Mesenteric fat pad (tissue), 1 donor: ENCODE measurements at regions not wholly inside any gene's neighbourhood (a gene's known extent, or its start where the extent isn't known, plus 50 kb on each side); places are given as distances from the start of the nearest gene placed in this dataset.

Experiments
- DNase-seq: peaks from one replicate; pipeline ENCODE4 v3.0.0-alpha.2; 2020; ENCODE audit warnings: low spot score
- donor health status: DM: yes; HTN: yes; CAD: no.

DNA sequence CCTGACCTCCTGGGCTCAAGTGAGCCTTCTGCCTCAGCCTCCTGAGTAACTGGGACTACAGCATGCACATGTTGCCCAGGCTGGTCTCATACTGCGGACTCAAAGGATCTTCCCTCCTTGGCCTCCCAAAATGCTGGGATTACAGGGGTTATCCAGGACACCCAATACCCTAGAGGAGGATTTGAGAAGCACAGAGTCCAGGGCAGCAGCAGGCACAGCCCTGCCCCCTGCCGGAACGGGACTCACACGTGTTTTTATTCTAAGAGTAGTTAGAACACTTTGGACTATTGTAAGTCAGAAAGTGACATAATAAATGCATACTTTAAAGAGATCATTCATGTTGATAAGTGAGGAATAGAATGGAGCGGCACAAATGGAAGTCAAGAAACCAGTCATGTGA lies 80.2 kb downstream of the C6orf118 start:
- no peak for DNase-seq

- no peak for DNase-seq
These were observed 81.6 kb downstream of the C6orf118 start for GRCh38 chr6:165227644-165228329.

DNA sequence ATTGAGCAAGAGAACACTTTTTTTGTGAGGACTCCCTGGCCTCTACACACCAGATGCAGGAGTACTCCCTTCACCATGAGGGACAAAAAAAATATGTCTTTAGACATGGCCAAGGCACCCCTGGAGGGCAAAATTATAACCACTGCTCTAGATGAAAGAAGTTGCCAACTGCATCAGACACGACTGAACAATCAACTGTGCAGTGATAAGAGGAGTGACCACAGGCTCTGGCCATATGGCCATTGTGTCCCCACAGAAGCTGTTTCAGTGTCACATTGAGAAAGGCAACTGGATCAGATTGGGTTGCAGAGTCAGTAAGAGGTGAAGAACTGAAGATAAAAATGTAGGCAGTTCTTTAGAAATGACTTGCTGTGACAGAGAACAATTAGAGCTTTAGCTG lies 85.7 kb downstream of the C6orf118 start:
- no peak for DNase-seq

GRCh38 chr6:165223101-165223500 lies 86.3 kb downstream of the C6orf118 start:
- no peak for DNase-seq

DNA sequence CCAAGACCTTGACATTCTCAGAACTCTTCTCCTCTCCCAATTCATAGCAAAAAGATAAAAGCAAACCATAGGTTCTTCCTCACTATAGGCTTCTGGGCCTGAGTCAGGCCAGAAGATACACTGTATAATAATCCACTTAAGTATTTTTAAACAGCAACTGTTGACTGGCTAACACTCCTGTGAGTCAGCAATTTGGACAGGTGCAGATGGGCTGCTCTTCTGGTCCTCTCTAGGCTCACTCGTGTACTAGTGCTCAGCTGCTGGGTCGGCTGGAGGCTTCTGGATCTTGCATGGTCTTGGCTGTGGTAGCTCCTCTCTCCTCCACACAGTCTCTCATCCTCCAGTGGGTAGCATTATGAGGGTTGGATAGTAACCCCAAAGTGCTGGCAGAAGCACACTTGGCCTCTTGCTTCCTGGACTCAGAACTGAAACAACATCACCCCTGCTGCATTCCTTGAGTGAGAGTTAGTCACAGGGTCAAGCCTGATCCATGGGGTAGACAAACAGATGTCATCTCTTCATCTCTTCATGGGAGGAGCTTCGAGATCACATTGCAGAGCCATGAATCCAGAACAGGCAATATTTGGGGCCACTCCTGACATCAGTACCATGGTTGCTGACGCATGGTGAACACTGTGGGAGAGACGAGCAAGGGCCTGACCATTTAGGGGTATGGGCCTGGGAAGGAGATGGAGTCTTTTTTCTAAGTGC lies 86.9 kb downstream of the C6orf118 start:
- no peak for DNase-seq

DNA sequence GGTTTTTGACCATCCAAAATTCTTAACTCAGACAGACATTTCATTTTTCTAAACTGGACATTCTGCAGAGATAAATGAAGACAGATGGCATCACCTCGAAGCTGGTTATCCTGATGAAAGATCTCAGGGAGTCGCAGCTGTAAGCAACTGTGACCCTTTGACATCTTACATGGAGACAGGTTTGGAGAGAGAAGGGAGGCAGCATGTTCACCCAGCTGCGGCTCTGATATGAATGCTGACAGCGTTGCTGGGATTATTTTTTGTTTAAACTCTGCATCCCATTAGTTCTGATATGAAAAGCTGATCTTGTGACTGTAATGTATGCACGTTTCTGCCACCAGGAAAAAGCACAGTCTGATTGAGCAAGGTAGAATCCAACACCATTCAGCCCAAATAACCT lies 89.4 kb downstream of the C6orf118 start:
- DNase-seq = no peak

GRCh38 chr6:165219629-165220028 lies 89.8 kb downstream of the C6orf118 start:
- DNase-seq = no peak

DNA sequence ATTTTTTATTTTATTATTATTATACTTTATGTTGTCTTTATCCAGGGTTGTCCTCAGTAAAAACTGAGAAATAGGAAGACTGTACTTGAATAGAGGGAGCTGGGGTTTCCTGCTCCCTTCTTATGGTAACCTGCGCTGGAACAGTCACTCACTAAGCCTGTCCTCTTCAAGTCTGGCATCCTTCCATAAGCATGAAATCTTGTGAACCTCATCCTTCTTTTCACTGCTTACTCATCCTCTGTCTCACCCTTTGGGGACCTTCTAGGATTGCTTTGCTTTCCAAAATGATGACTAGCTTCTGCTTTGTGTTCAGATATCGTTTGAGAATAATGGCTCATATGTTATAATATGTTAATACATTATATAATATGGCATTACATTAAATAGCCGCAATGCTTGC lies 90.6 kb downstream of the C6orf118 start:
- DNase-seq = no peak

GRCh38 chr6:165206798-165207197 lies 102.6 kb downstream of the C6orf118 start:
- no peak for DNase-seq

- no peak for DNase-seq
These were observed 103.8 kb downstream of the C6orf118 start for GRCh38 chr6:165205632-165206031.

GRCh38 chr6:165204807-165205545 lies 104.4 kb downstream of the C6orf118 start:
- DNase-seq = no peak

DNA sequence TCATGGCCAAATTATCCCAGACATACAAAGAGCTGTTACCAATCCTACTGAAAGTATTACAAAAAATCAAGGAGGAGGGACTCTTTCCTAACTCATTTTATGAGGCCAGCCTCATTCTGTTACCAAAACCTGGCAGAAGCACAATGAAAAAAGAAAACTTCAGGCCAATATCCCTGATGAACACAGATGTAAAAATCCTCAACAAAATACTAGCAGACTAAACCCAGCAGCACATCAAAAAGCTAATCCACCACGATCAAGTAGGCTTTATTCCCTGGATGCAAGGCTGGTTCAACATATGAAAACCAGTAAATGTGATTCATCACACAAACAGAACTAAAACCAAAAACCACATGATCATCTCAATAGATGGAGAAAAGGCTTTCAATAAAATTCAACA lies 109.2 kb downstream of the C6orf118 start:
- DNase-seq = no peak

DNA sequence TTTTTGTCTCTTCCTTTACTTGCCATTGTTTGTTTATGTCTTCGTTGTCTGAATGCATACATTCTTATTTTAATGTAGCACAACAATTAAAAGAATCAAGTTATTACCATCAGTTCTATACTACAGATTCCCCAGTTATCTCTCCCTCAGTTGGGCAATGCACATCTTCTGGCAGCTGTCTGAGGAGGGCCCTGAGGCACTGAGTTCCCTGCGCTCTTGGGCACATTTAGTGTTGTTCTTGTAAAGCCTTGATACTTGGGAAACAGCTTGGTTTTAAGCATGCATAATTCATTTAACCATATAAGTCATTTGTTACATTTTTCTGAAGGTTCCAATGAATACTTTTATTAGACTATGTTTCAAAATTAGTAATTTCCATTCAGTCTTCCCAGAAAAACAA lies 117.9 kb downstream of the C6orf118 start:
- no peak for DNase-seq

DNA sequence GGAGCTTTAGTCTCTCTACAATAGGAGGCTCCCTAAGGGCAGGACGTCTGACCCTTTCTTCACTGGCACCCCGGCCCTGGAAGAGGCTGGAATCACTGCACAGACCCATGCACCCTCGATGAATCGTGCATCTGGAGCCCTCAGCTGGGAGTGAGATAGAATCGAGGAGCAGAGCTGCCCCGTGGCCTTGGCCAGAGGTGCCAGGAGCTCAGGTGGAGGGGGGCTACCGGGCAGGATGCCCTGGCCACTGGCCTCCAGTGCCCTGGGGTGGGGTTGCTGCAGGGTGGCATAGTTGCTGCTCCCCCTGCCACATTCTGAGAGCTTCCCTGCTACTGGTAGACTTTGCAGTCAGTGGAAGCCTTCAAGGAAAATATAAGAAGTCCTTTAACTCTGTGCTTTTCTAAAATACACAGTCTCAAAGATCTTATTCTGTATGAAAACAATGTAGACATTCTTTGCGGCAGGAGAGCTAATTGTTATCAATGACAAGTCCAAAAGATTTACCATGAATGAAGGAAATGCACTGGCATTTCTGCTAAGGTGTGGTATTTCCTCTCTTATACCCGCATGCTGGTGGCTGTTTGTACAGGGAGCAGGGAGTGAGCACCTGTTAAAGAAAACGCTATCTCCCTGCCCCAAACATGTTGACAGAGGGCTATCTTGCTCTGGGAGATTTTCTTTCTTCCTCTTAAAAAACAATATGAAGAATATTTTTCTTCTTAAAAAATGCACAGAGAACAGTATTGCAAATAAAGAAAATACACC lies 122.8 kb downstream of the C6orf118 start:
- DNase-seq = no peak

DNA sequence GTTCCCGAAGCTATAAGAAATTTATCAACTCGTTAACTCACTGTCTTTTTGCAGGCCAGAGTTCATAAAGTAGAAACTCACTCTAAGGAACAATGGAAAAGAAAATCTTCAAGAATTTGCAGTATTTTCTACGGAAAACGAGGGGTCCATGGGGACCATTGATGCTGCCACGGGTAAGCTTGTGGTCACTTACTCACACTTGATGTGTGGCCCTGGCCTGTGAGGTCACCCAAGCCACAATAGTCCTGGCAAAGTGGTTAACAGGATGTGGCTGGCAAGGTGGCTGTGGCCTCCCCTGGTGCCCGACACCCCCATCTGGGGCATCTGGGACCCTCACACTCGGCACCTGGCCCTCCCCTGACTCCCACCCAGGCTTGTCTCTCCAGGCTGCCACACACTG lies 123.4 kb downstream of the C6orf118 start:
- no peak for DNase-seq

DNA sequence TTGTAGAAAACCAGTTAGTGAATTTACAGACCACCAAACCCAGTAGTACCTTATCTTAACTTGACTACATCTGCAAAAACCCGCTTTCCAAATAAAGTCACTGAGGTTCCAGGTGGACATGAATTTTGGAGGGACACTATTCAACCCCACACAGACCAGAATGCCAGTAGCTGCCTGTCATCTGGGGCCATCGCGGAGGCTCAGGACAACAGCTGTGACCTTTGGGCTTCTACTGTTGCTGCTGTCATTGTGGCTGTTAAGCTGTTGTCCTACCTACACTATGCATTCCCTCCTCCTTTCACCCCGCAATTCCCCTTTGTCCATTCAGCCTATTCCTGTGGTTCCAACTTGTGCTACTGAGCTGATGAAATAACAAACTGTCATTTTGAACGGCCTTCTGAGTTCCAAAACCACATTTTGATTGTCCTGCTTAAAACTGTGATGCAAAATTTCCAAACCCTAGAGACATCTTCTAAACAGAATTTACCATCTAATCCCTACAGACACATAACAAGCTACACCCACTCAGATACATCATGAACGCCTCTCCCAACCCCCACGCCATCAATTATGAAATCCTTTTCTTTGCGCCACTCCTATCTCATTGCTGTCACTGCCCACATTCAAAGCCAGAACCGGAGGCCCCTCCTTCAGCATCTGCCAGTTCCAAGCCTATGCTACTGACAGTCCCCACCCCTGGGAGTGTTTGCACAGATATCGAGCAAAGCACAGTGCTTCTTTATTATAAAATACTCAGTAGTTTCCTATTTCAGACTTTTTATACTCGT lies 125.0 kb downstream of the C6orf118 start:
- no peak for DNase-seq

GRCh38 chr6:165183496-165184140 lies 125.8 kb downstream of the C6orf118 start:
- DNase-seq = no peak

DNA sequence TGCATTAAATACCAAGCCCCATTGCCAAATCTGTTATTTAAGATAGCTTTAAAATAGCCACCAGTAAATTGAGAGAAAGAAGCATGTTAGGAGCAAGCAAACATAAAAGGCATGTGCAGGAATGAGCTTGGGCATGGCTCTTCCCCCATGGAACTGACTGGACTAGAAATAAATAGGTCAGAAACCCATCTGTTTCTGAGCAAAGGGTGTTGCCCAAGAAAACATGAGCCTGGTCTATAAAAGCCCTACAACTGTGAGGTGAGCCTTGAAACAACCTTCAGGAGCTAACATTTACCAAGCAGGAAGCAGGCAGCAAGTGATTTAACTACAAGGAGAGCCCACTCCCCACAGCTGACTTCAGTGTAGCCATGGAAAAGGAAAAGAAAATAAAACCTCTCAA lies 126.3 kb downstream of the C6orf118 start:
- DNase-seq = no peak

DNA sequence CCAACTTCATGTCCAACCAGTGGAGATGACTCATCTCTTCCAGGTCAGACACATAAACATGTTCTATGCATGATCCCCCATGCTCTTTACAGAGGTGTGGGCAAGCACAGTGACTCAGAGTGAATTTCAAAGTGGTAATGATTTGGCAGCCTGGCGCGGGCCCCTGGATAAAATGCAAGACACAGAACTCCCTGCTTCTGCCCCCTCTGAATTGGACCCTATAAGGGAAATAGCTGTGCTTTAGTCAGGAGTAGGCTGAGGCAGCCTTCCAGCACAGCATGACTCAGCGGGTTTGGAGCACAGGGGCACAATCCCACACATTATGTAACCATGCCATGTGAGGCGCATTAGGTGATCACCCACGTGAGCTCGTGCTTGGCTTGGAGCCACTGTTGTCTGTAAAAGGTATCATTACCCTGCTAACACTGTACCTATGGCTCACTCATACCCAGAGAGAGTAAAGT lies 127.4 kb downstream of the C6orf118 start:
- no peak for DNase-seq

DNA sequence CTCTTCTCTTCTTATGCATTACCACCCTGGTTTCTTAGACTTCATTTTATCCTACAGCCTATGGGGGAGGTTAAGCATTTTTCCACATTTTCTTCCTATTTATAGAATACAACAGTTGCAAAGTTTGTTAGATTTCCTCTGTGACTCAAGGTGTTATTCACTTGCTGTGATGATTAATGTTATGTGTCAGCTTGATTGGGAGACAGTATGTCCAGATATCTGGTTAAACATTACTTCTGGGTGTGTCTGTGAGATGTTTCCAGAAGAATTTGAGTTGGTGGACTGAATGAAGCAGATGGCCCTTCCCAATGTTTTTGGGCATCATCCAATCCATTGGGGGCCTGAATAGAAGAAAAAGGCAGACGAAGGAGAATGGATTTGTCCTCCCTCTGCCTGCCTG lies 131.3 kb downstream of the C6orf118 start:
- DNase-seq = no peak
